22Rv1 (cell line): ENCODE measurements at regions not wholly inside any gene's neighbourhood (a gene's known extent, or its start where the extent isn't known, plus 50 kb on each side); places are given as distances from the start of the nearest gene placed in this dataset.

ENCODE experiments used
- CTCF ChIP-seq: fragments of 450-650 bp; IDR thresholded peaks from 2 replicates; pipeline ENCODE4 v1.5.1; 2017; ENCODE audit warnings: mild to moderate bottlenecking
- ZFX ChIP-seq: fragments of 450-650 bp; IDR thresholded peaks from 2 replicates; pipeline ENCODE4 v1.6.1; 2017; ENCODE audit warnings: antibody characterized with exemption, borderline replicate concordance

DNA sequence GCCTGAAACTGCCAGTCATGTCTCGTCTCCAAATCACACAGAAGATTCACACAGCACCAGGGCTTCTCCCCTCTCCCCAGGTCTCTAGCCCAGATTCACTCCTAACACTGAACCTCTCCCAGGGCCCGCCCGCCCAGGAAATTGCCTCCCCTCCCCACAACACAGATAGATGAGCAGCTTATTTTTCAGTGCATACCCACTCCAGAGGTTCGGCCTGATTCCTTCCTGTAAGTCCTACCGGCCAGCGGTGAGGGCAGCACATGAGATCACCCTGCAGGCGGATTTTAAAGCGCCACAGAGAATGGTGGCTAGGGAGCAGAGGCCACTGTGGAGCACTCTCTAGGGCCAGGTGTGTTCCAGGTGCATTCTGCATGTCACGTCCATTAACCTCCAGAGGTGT is 301.8 kb downstream of the IRF8 start:
- TF ChIP-seq CTCF (no peak), ZFX (no peak)
